WTC11 (cell line): ENCODE measurements at regions not wholly inside any gene's neighbourhood (a gene's known extent, or its start where the extent isn't known, plus 50 kb on each side); places are given as distances from the start of the nearest gene placed in this dataset.

Experiments used
- ATAC-seq: fragments of 200-7000 bp; cut with Tn5 transposase; 2 replicates; pipeline ENCODE4 v1.10.0; 2021; ENCODE audit warnings: mild to moderate bottlenecking, moderate library complexity
- CTCF ChIA-PET: fragments of 300-600 bp; sonication (Branson Sonifier 250); formaldehyde crosslinking; loops from one replicate; lab custom pipeline; 2021; ENCODE audit warnings: antibody characterized with exemption; lab: Charles Lee
- POLR2A ChIA-PET: fragments of 350-600 bp; sonication (Branson Sonifier 250); formaldehyde crosslinking; loops from one replicate; lab custom pipeline; 2021; ENCODE audit warnings: antibody characterized with exemption; lab: Charles Lee
- DNase-seq: peaks from one replicate; pipeline ENCODE4 v3.0.0; 2021; ENCODE audit warnings: low spot score
- H3K27ac Mint-ChIP-seq: 2 replicates; pipeline ENCODE4 v1.8.0; 2021; ENCODE audit warnings: mixed read lengths
- H3K27me3 Mint-ChIP-seq: 2 replicates; pipeline ENCODE4 v1.8.0; 2021; ENCODE audit warnings: low read depth, mild to moderate bottlenecking, moderate library complexity, mixed read lengths
- H3K36me3 Mint-ChIP-seq: 2 replicates; pipeline ENCODE4 v1.8.0; 2021; ENCODE audit warnings: mixed read lengths
- H3K4me1 Mint-ChIP-seq: 2 replicates; pipeline ENCODE4 v1.8.0; 2022; ENCODE audit warnings: mixed read lengths
- H3K4me3 Mint-ChIP-seq: 2 replicates; pipeline ENCODE4 v1.8.0; 2021; ENCODE audit warnings: mild to moderate bottlenecking, moderate library complexity, mixed read lengths
- H3K9me3 Mint-ChIP-seq: 2 replicates; pipeline ENCODE4 v1.8.0; 2021; ENCODE audit warnings: mixed read lengths
- AR ChIP-seq: fragments of 250-450 bp; sonication (Bioruptor Pico); IDR thresholded peaks from 2 replicates; pipeline ENCODE4 v1.9.0; 2021; ENCODE audit warnings: mild to moderate bottlenecking
- E2F1 ChIP-seq: sonication (generic); formaldehyde crosslinking; IDR thresholded peaks from 2 replicates; pipeline ENCODE4 v1.8.0; 2022; ENCODE audit warnings: mild to moderate bottlenecking, missing genetic modification reagents
- ELF4 ChIP-seq: sonication (generic); formaldehyde crosslinking; IDR thresholded peaks from 2 replicates; pipeline ENCODE4 v1.8.1; 2022; ENCODE audit warnings: low read depth, mild to moderate bottlenecking, moderate library complexity, missing genetic modification reagents
- ERG ChIP-seq: fragments of 250-450 bp; sonication (Bioruptor Pico); IDR thresholded peaks from 2 replicates; pipeline ENCODE4 v1.8.0; 2021; ENCODE audit warnings: mild to moderate bottlenecking
- GRHL2 ChIP-seq: fragments of 250-450 bp; sonication (Bioruptor Pico); IDR thresholded peaks from 2 replicates; pipeline ENCODE4 v1.8.0; 2022; ENCODE audit warnings: mild to moderate bottlenecking, moderate library complexity; ENCODE audit not compliant: insufficient replicate concordance, severe bottlenecking
- JAZF1 ChIP-seq: fragments of 250-450 bp; sonication (Bioruptor Pico); IDR thresholded peaks from 2 replicates; pipeline ENCODE4 v1.9.0; 2021; ENCODE audit warnings: moderate library complexity, mild to moderate bottlenecking, inconsistent platforms
- NFATC4 ChIP-seq: fragments of 250-450 bp; sonication (Bioruptor Pico); IDR thresholded peaks from 2 replicates; pipeline ENCODE4 v1.9.0; 2021; ENCODE audit warnings: mild to moderate bottlenecking
- NR3C1 ChIP-seq: sonication (generic); formaldehyde crosslinking; conservative IDR thresholded peaks from 2 replicates; pipeline ENCODE4 v1.8.1; 2023; ENCODE audit warnings: low read depth, mild to moderate bottlenecking, missing genetic modification reagents
- STAT6 ChIP-seq: sonication (generic); formaldehyde crosslinking; conservative IDR thresholded peaks from 2 replicates; pipeline ENCODE4 v1.8.1; 2023; ENCODE audit warnings: mild to moderate bottlenecking, low read depth, missing genetic modification reagents, moderate library complexity
- ZNF121 ChIP-seq: sonication (generic); formaldehyde crosslinking; IDR thresholded peaks from 2 replicates; pipeline ENCODE4 v1.8.0; 2023; ENCODE audit warnings: missing genetic modification reagents
- ZNF317 ChIP-seq: sonication (generic); formaldehyde crosslinking; IDR thresholded peaks from 2 replicates; pipeline ENCODE4 v1.8.1; 2023; ENCODE audit warnings: low read depth, mild to moderate bottlenecking, moderate library complexity, missing genetic modification reagents, borderline replicate concordance
- ZNF423 ChIP-seq: fragments of 250-450 bp; sonication (Bioruptor Pico); IDR thresholded peaks from 2 replicates; pipeline ENCODE4 v2.1.2; 2022; ENCODE audit warnings: mild to moderate bottlenecking, moderate library complexity
- ZNF671 ChIP-seq: fragments of 250-450 bp; sonication (Bioruptor Pico); IDR thresholded peaks from 2 replicates; pipeline ENCODE4 v1.8.0; 2021; ENCODE audit warnings: mild to moderate bottlenecking
- TF ChIP-seq, protein P1 (sequence below): sonication (generic); formaldehyde crosslinking; IDR thresholded peaks from 2 replicates; pipeline ENCODE4 v1.8.1; 2022; ENCODE audit warnings: missing genetic modification reagents, borderline replicate concordance
- TF ChIP-seq, protein P2 (sequence below): fragments of 200-600 bp; IDR thresholded peaks from 2 replicates; pipeline ENCODE4 v1.8.0; 2022; ENCODE audit warnings: antibody characterized with exemption

DNA sequence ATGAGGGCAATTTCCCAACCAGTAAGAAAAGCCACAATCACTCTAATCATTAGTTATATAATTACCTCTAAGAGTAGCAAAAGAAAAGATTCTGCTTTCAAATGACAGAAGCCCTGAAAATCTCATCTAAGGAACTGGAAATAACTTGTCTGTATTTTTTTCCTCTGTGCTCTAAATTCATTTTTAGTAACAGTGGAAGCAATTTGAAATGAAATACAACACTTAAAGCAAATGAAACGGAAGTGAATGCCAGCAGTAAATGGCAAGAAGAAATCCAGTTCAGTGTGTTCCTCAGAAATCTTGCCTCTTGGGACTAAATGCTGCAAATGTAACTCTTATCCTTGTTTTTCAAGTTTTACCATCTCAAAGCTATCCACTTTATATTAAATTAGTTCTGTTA, 294.9 kb downstream of the TAF11L14 start:
- no peak for ATAC-seq
- H3K27ac Mint-ChIP-seq: no peak overlapping the region
- POLR2A ChIA-PET: no interaction called here
- H3K4me1 Mint-ChIP-seq: no peaks in the 10 kb centered on the region
- no peaks in the 10 kb centered on the region for H3K27me3 Mint-ChIP-seq
- H3K36me3 Mint-ChIP-seq: no peaks in the 10 kb centered on the region; the same call in 1 of the 2 replicates
- TF ChIP-seq GRHL2 (CRISPR knock-in tag) (no peak), NFATC4 (CRISPR knock-in tag) (no peak), STAT6 (CRISPR knock-in tag) (no peak), ZNF671 (no peak), AR (CRISPR knock-in tag) (no peak), ELF4 (CRISPR knock-in tag) (no peak), ZNF317 (CRISPR knock-in tag) (no peak), ZNF121 (CRISPR knock-in tag) (no peak), E2F1 (CRISPR knock-in tag) (no peak), ZNF423 (CRISPR knock-in tag) (no peak), NR3C1 (CRISPR knock-in tag) (no peak), JAZF1 (CRISPR knock-in tag) (no peak), ERG (CRISPR knock-in tag) (no peak)
- TF ChIP-seq, protein P1, sequence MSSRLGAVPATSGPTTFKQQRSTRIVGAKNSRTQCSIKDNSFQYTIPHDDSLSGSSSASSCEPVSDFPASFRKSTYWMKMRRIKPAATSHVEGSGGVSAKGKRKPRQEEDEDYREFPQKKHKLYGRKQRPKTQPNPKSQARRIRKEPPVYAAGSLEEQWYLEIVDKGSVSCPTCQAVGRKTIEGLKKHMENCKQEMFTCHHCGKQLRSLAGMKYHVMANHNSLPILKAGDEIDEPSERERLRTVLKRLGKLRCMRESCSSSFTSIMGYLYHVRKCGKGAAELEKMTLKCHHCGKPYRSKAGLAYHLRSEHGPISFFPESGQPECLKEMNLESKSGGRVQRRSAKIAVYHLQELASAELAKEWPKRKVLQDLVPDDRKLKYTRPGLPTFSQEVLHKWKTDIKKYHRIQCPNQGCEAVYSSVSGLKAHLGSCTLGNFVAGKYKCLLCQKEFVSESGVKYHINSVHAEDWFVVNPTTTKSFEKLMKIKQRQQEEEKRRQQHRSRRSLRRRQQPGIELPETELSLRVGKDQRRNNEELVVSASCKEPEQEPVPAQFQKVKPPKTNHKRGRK (CRISPR knock-in tag): no peak
- TF ChIP-seq, protein P2, sequence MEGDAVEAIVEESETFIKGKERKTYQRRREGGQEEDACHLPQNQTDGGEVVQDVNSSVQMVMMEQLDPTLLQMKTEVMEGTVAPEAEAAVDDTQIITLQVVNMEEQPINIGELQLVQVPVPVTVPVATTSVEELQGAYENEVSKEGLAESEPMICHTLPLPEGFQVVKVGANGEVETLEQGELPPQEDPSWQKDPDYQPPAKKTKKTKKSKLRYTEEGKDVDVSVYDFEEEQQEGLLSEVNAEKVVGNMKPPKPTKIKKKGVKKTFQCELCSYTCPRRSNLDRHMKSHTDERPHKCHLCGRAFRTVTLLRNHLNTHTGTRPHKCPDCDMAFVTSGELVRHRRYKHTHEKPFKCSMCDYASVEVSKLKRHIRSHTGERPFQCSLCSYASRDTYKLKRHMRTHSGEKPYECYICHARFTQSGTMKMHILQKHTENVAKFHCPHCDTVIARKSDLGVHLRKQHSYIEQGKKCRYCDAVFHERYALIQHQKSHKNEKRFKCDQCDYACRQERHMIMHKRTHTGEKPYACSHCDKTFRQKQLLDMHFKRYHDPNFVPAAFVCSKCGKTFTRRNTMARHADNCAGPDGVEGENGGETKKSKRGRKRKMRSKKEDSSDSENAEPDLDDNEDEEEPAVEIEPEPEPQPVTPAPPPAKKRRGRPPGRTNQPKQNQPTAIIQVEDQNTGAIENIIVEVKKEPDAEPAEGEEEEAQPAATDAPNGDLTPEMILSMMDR: no peak
- CTCF ChIA-PET: no interaction called here
- H3K4me3 Mint-ChIP-seq: no peak overlapping the region
- no peak for DNase-seq
- peaks cover 19% of the 10 kb centered on the region for H3K9me3 Mint-ChIP-seq
